ENCODE measurements at regions not wholly inside any gene's neighbourhood (a gene's known extent, or its start where the extent isn't known, plus 50 kb on each side); places are given as distances from the start of the nearest gene placed in this dataset.

DNA sequence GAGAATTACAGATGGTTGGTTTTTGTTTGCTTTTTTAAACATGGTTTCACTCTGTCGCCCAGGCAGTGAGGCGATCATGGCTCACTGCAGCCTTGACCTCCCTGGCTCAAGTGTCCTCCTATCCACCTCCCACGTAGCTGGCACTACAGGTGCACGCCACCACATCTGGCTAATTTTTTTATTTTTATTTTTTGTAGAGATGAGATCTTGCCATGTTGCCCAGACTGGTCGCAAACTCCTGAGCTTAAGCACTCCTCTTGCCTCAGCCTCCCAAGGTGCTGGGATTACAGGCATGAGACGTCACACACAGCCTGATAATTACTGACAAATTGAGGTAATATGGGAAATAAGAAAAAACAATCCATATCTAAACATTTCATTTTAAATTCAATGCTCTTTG is 110.5 kb upstream of the ZSWIM2 start:
- no peaks in the 10 kb centered on the region for H3K27me3 ChIP-seq (ENCODE audit: control insufficient read depth in 2 of 2, insufficient read depth in 2 of 2, low read length in 2 of 2)
- no peaks in the 10 kb centered on the region for H3K79me2 ChIP-seq (ENCODE audit: insufficient read depth, low read length)
- Mint-ChIP-seq H3K9me3 (peaks cover 5 to 27% (median 16%) of the 10 kb centered on the region in 7 donors), H3K36me3 (no peaks in the 10 kb centered on the region), H3K27me3 (ENCODE audit: low read depth in 3 of 3) (peaks cover 0 to 2% (median 1%) of the 10 kb centered on the region in 3 donors), H3K27ac (no peak overlapping the region), H3K4me1 (no peaks in the 10 kb centered on the region), H3K4me3 (no peak overlapping the region)
- H4K20me1 ChIP-seq (ENCODE audit: insufficient read depth, low read length), result no peaks in the 10 kb centered on the region
- H3K4me2 ChIP-seq (replicated peaks; ENCODE audit: extremely low read depth, low read length, poor library complexity, severe bottlenecking), result no peak overlapping the region
- WGBS (ENCODE audit: insufficient coverage), result no CpG with 5 or more reads among the region's 6 CpGs
- no peak overlapping the region for H3K9ac ChIP-seq (ENCODE audit: insufficient read depth, low read length, poor library complexity, severe bottlenecking)
- no peak overlapping the region for H3K4me3 ChIP-seq (replicated peaks in 1 of 3; ENCODE audit: low read depth in 2 of 3, low read length in 3 of 3)
- intact Hi-C loops (cut with micrococcal nuclease), result no loop called here
- H2AFZ ChIP-seq (ENCODE audit: insufficient read depth, low read depth, low read length, poor library complexity, severe bottlenecking), result no peak overlapping the region
- no peak for DNase-seq
- H3K4me1 ChIP-seq (ENCODE audit: control insufficient read depth in 1 of 2, insufficient read depth in 2 of 2, low read length in 2 of 2), result no peaks in the 10 kb centered on the region
- H3K36me3 ChIP-seq (replicated peaks in 1 of 2; ENCODE audit: control insufficient read depth in 1 of 2, insufficient read depth in 2 of 2, low read length in 2 of 2), result no peaks in the 10 kb centered on the region
- H3K27ac ChIP-seq (ENCODE audit: low read depth in 1 of 2, low read length in 2 of 2), result no peak overlapping the region
- TF ChIP-seq CTCF (IDR thresholded peaks at IDR 0.05), result no peak
- H3K9me3 ChIP-seq (replicated peaks in 1 of 2; ENCODE audit: control insufficient read depth in 1 of 2, insufficient read depth in 1 of 2, low read length in 2 of 2), result peaks cover 10 to 21% of the 10 kb centered on the region in 2 donors

DNA sequence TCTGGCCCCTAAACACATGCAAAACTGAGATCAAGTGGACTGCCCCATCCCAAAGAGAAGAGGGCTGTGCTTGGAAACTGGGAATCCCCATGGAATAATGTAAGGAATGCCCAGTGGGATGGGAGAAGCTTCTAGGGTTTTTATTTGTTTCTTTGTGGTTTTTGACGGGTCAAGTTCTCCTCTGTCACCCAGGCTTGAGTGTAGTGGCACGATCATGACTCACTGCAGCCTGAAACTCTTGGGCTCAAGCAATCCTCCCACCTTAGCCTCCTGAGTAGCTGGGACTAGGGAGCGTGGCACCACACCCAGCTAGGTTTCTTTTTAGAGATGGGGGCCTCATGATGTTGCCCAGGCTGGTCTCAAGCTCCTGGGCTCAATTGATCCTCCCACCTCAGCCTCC is 101.7 kb upstream of the ZSWIM2 start:
- WGBS (ENCODE audit: insufficient coverage), result 85% methylated on average over 3 of the region's 3 CpGs
- no peak for DNase-seq
- H3K4me2 ChIP-seq (replicated peaks; ENCODE audit: extremely low read depth, low read length, poor library complexity, severe bottlenecking), result no peak overlapping the region
- peaks cover 0 to 6% (median 0%) of the 10 kb centered on the region in 7 donors for H3K9me3 Mint-ChIP-seq
- H3K9ac ChIP-seq (ENCODE audit: insufficient read depth, low read length, poor library complexity, severe bottlenecking), result no peak overlapping the region
- no peak overlapping the region for H3K4me3 ChIP-seq (replicated peaks in 1 of 3; ENCODE audit: low read depth in 2 of 3, low read length in 3 of 3)
- no peak overlapping the region for H3K27ac Mint-ChIP-seq
- H3K4me1 ChIP-seq (ENCODE audit: control insufficient read depth in 1 of 2, insufficient read depth in 2 of 2, low read length in 2 of 2), result peaks cover 0 to 5% of the 10 kb centered on the region in 2 donors
- TF ChIP-seq CTCF (IDR thresholded peaks at IDR 0.05), result no peak
- H3K9me3 ChIP-seq (replicated peaks in 1 of 2; ENCODE audit: control insufficient read depth in 1 of 2, insufficient read depth in 1 of 2, low read length in 2 of 2), result no peaks in the 10 kb centered on the region
- no peak overlapping the region for H3K27ac ChIP-seq (ENCODE audit: low read depth in 1 of 2, low read length in 2 of 2)
- no peaks in the 10 kb centered on the region for H3K27me3 ChIP-seq (ENCODE audit: control insufficient read depth in 2 of 2, insufficient read depth in 2 of 2, low read length in 2 of 2)
- no peaks in the 10 kb centered on the region for H3K36me3 ChIP-seq (replicated peaks in 1 of 2; ENCODE audit: control insufficient read depth in 1 of 2, insufficient read depth in 2 of 2, low read length in 2 of 2)
- peaks cover 15% of the 10 kb centered on the region for H3K4me1 Mint-ChIP-seq
- H3K36me3 Mint-ChIP-seq, result no peaks in the 10 kb centered on the region
- no peak overlapping the region for H3K4me3 Mint-ChIP-seq
- H3K27me3 Mint-ChIP-seq (ENCODE audit: low read depth in 3 of 3), result peaks cover 0 to 3% (median 1%) of the 10 kb centered on the region in 3 donors
- H2AFZ ChIP-seq (ENCODE audit: insufficient read depth, low read depth, low read length, poor library complexity, severe bottlenecking), result peak overlapping the region; percentile 75
- H4K20me1 ChIP-seq (ENCODE audit: insufficient read depth, low read length), result no peaks in the 10 kb centered on the region
- H3K79me2 ChIP-seq (ENCODE audit: insufficient read depth, low read length), result no peaks in the 10 kb centered on the region
- intact Hi-C loops (cut with micrococcal nuclease), result no loop called here
